Central memory CD8-positive, alpha-beta T cell (primary cell): ENCODE measurements at regions not wholly inside any gene's neighbourhood (a gene's known extent, or its start where the extent isn't known, plus 50 kb on each side); places are given as distances from the start of the nearest gene placed in this dataset.

ENCODE experiments used
- ATAC-seq: fragments of 150-1000 bp; cut with Tn5 transposase; replicated peaks from 2 replicates; pipeline ENCODE4 v1.10.0; 2022; ENCODE audit warnings: mild to moderate bottlenecking, moderate FRiP score, moderate number of reproducible peaks; ENCODE audit not compliant: poor library complexity, severe bottlenecking; ENCODE audit errors: extremely low read depth
- DNase-seq, 2 donors: peaks; one replicate each; pipeline ENCODE4 v3.0.0; 2021; ENCODE audit warnings: low spot score in 2 of 2
- H3K27ac Mint-ChIP-seq: one replicate; pipeline ENCODE4 v1.8.0; 2022; ENCODE audit warnings: low read depth, mild to moderate bottlenecking, moderate library complexity, mixed read lengths
- H3K27me3 Mint-ChIP-seq: one replicate; pipeline ENCODE4 v1.8.0; 2022; ENCODE audit warnings: mixed read lengths
- H3K36me3 Mint-ChIP-seq: one replicate; pipeline ENCODE4 v1.8.0; 2022; ENCODE audit warnings: mild to moderate bottlenecking, moderate library complexity, mixed read lengths; ENCODE audit not compliant: insufficient read depth
- H3K4me1 Mint-ChIP-seq: one replicate; pipeline ENCODE4 v1.8.0; 2022; ENCODE audit warnings: mixed read lengths
- H3K4me3 Mint-ChIP-seq: one replicate; pipeline ENCODE4 v1.8.0; 2022; ENCODE audit warnings: mild to moderate bottlenecking, moderate library complexity, mixed read lengths
- H3K9me3 Mint-ChIP-seq: one replicate; pipeline ENCODE4 v1.8.0; 2022; ENCODE audit warnings: mixed read lengths

- no peaks in the 10 kb centered on the region for H3K4me1 Mint-ChIP-seq
- no peak for DNase-seq
- H3K27ac Mint-ChIP-seq, result no peak overlapping the region
- H3K36me3 Mint-ChIP-seq, result no peaks in the 10 kb centered on the region
- H3K4me3 Mint-ChIP-seq, result no peak overlapping the region
- ATAC-seq, result no peak
- H3K27me3 Mint-ChIP-seq, result peaks cover 31% of the 10 kb centered on the region
- H3K9me3 Mint-ChIP-seq, result no peaks in the 10 kb centered on the region
Observed at GRCh38 chr1:97007840-97008604, 286.4 kb downstream of the PTBP2 start.

DNA sequence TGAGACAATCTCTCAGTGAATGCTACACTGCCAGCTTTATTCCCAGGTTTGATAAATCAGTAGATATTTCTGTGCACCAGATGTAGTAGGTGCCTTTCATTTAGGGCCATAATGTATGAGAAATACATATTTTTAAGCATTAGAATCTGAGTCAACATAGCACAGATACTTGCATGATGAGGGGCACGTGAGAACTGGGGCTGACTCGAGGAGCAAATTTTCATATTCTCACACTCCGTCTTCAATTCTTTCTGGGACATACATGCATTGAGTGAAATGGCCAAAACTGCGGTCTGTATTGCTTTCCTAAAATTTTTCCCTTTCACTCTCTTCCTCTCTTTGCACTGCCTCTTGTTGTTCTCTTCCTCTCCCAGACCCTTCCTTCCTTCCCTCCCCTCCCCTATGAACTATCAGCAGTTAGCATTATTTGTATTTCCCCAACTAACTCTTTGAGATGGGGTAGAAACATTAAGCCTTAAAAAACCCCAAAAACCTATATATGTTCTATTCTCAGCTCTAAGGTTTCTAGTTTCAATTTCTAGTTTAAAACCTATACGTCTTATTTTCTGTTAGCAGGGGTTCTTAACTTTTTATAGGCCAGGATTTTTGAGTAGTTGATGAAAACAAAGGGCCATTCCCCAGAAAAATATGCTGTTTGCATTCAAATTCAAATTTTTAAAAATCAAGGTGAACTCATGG lies 289.1 kb downstream of the PTBP2 start:
- DNase-seq (no peak), ATAC-seq (no peak)
- Mint-ChIP-seq H3K27ac (no peak overlapping the region), H3K4me3 (no peak overlapping the region), H3K36me3 (no peaks in the 10 kb centered on the region), H3K9me3 (no peaks in the 10 kb centered on the region), H3K27me3 (peaks cover 20% of the 10 kb centered on the region), H3K4me1 (no peaks in the 10 kb centered on the region)

- H3K4me3 Mint-ChIP-seq, result no peak overlapping the region
- no peak for ATAC-seq
- H3K27me3 Mint-ChIP-seq, result peaks cover 20% of the 10 kb centered on the region
- no peaks in the 10 kb centered on the region for H3K36me3 Mint-ChIP-seq
- no peaks in the 10 kb centered on the region for H3K9me3 Mint-ChIP-seq
- DNase-seq, result no peak
- no peaks in the 10 kb centered on the region for H3K4me1 Mint-ChIP-seq
- no peak overlapping the region for H3K27ac Mint-ChIP-seq
Observed at GRCh38 chr1:97013136-97013535, 291.6 kb downstream of the PTBP2 start.

DNA sequence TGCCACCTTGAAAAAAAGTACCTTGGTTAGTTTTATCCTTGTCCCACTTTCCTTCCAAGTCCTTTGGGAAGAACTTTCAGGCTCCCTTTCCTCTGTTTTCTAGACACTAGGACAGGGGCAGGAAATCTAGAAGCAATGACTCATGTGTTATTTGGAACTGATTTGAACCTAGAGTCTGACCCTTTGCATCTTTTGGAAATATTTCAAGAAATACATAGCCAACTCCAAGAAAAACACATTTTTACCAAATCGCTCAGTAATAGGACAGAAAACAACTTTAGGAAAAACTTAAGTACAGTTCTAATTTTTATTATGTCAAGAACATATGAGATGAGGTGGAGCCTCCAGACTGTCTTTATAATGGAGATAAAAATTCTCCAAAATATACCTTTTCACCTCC lies 292.4 kb downstream of the PTBP2 start:
- Mint-ChIP-seq H3K4me3 (no peak overlapping the region), H3K9me3 (no peaks in the 10 kb centered on the region), H3K36me3 (no peaks in the 10 kb centered on the region), H3K4me1 (no peaks in the 10 kb centered on the region), H3K27ac (no peak overlapping the region), H3K27me3 (peaks cover 19% of the 10 kb centered on the region)
- DNase-seq, result no peak
- ATAC-seq, result no peak

GRCh38 chr1:97014426-97014825 lies 292.8 kb downstream of the PTBP2 start:
- Mint-ChIP-seq H3K27me3 (peaks cover 19% of the 10 kb centered on the region), H3K36me3 (no peaks in the 10 kb centered on the region), H3K27ac (no peak overlapping the region), H3K9me3 (no peaks in the 10 kb centered on the region), H3K4me1 (no peaks in the 10 kb centered on the region), H3K4me3 (no peak overlapping the region)
- DNase-seq, result no peak
- no peak for ATAC-seq

- no peak overlapping the region for H3K27ac Mint-ChIP-seq
- DNase-seq, result no peak
Observed at GRCh38 chr1:97017895-97018294, 296.3 kb downstream of the PTBP2 start.

More at GRCh38 chr1:97017895-97018294, 296.3 kb downstream of the PTBP2 start:
- Mint-ChIP-seq H3K27me3 (peaks cover 22% of the 10 kb centered on the region), H3K9me3 (no peaks in the 10 kb centered on the region), H3K4me3 (no peak overlapping the region), H3K4me1 (no peaks in the 10 kb centered on the region), H3K36me3 (no peaks in the 10 kb centered on the region)
- no peak for ATAC-seq
